OCI-LY7 (cell line): ENCODE measurements at regions not wholly inside any gene's neighbourhood (a gene's known extent, or its start where the extent isn't known, plus 50 kb on each side); places are given as distances from the start of the nearest gene placed in this dataset.

ENCODE experiments used
- BruUV-seq: library from RNA; stranded (reverse); fragments of 400-500 nt; replicated peaks from 2 replicates; lab custom pipeline; 2021; lab: Mats Ljungman, UMichigan
- CTCF ChIA-PET: fragments of 300-600 bp; sonication (Branson Sonifier 250); formaldehyde crosslinking; loops from one replicate; lab custom pipeline; 2022; ENCODE audit warnings: antibody characterized with exemption; ENCODE audit not compliant: unreplicated experiment; lab: Charles Lee
- POLR2A ChIA-PET: fragments of 300-600 bp; sonication (Branson Sonifier 250); formaldehyde crosslinking; loops from one replicate; lab custom pipeline; 2022; ENCODE audit warnings: antibody characterized with exemption; lab: Charles Lee
- DNase-seq: peaks from one replicate; pipeline ENCODE4 v3.0.0-alpha.2; 2015; ENCODE audit warnings: low spot score
- H2AFZ ChIP-seq: fragments of 200-600 bp; sonication (generic), shearing (Covaris generic); 2 replicates; pipeline ENCODE4 v1.6.1; 2014; ENCODE audit warnings: mild to moderate bottlenecking, antibody characterized with exemption, low read length, moderate library complexity
- H3K27ac ChIP-seq: fragments of 200-600 bp; sonication (generic); 2 replicates; pipeline ENCODE4 v1.5.1; 2014; ENCODE audit warnings: mixed run types, low read depth, mild to moderate bottlenecking, moderate library complexity, low read length, inconsistent platforms; ENCODE audit not compliant: poor library complexity, severe bottlenecking
- H3K36me3 ChIP-seq: fragments of 200-600 bp; sonication (generic); 2 replicates; pipeline ENCODE4 v1.6.1; 2014; ENCODE audit warnings: mild to moderate bottlenecking, antibody characterized with exemption, low read length, moderate library complexity, mixed read lengths; ENCODE audit not compliant: insufficient read depth
- H3K4me1 ChIP-seq: fragments of 200-600 bp; sonication (generic); 2 replicates; pipeline ENCODE4 v1.5.1; 2014; ENCODE audit warnings: mild to moderate bottlenecking, low read length; ENCODE audit not compliant: insufficient read depth, poor library complexity, severe bottlenecking
- H3K4me2 ChIP-seq: fragments of 200-600 bp; sonication (generic); 2 replicates; pipeline ENCODE4 v1.6.1; 2014; ENCODE audit warnings: mild to moderate bottlenecking, low read length
- H3K4me3 ChIP-seq: fragments of 200-600 bp; sonication (generic); 2 replicates; pipeline ENCODE4 v1.5.1; 2014; ENCODE audit warnings: mild to moderate bottlenecking, low read depth, low read length; ENCODE audit not compliant: poor library complexity, severe bottlenecking
- H3K79me2 ChIP-seq: fragments of 200-600 bp; sonication (generic); 2 replicates; pipeline ENCODE4 v1.6.1; 2016; ENCODE audit warnings: low read depth, mild to moderate bottlenecking, low read length, moderate library complexity, mixed read lengths; ENCODE audit not compliant: insufficient read depth
- H3K9me2 ChIP-seq: fragments of 200-600 bp; sonication (generic); 2 replicates; pipeline ENCODE4 v1.6.1; 2016; ENCODE audit warnings: mild to moderate bottlenecking, low read length, mixed read lengths; ENCODE audit not compliant: insufficient read depth
- H3K9me3 ChIP-seq: fragments of 200-600 bp; sonication (generic); 2 replicates; pipeline ENCODE4 v1.6.1; 2014; ENCODE audit warnings: mild to moderate bottlenecking, mixed run types, low read length, mixed read lengths
- H4K20me1 ChIP-seq: fragments of 200-600 bp; sonication (generic); 2 replicates; pipeline ENCODE4 v1.6.1; 2014; ENCODE audit warnings: mild to moderate bottlenecking, antibody characterized with exemption, low read length, moderate library complexity, mixed read lengths; ENCODE audit not compliant: insufficient read depth
- EZH2phosphoT487 ChIP-seq: fragments of 200-600 bp; sonication (generic); IDR thresholded peaks from 2 replicates; pipeline ENCODE4 v1.6.1; 2018; ENCODE audit warnings: low read depth, borderline replicate concordance, mild to moderate bottlenecking, mixed run types, antibody characterized with exemption, low read length, moderate library complexity, mixed read lengths
- intact Hi-C: fragments of 100-400 bp; cut with micrococcal nuclease; formaldehyde crosslinking; loops from one replicate; pipeline ENCODE4 v1.10.0; 2022; ENCODE audit not compliant: unreplicated experiment
- TF ChIP-seq, protein P1 (sequence below): fragments of 200-600 bp; sonication (generic); conservative IDR thresholded peaks from 2 replicates; pipeline ENCODE4 v1.5.1; 2014; ENCODE audit warnings: mild to moderate bottlenecking, antibody characterized with exemption, low read length, moderate library complexity, mixed read lengths

DNA sequence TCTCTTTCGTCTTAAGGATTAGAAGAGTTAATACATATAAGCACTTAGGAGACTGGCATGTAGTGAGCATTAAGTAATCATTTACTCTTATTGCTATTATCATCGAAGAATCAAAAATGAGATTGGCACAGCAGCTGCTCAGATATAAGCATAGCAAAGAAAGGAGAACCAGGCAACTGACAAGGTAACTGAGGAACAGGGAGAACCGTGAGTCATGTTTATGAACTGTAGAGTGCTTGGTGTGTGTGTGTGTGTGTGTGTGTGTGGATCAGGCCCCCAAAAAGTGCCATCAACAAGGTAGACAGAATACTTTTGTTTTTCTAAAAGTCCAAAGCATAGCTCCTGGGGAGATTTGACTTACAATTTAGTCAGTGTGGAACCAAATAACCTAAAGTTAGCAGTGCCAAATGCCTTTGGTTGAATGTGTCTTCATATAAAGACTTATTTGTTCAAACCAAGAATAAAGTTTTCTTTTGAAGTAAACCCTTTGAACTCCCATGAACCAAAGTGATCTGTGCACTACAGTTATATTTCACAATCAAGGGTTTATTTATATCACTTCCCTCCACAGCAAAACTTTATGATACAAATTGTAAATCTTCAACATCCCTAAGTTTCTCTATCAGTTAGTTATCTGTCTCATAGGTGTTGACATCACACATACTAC, 660.6 kb downstream of the NYAP2 start:
- BruUV-seq, result no TSS peak
- H3K27ac ChIP-seq, result no peak overlapping the region
- POLR2A ChIA-PET, result interaction anchor here (0.7 kb wide), 1 partner anchor 404 kb away, joined by 4 read pairs; no protein-coding TSS in a partner anchor
- H4K20me1 ChIP-seq, result no peaks in the 10 kb centered on the region
- H3K79me2 ChIP-seq, result no peaks in the 10 kb centered on the region
- no peak overlapping the region for H2AFZ ChIP-seq
- H3K4me1 ChIP-seq, result no peaks in the 10 kb centered on the region
- CTCF ChIA-PET, result no interaction called here
- H3K9me3 ChIP-seq, result no peaks in the 10 kb centered on the region
- H3K4me3 ChIP-seq, result no peak overlapping the region
- TF ChIP-seq, protein P1, sequence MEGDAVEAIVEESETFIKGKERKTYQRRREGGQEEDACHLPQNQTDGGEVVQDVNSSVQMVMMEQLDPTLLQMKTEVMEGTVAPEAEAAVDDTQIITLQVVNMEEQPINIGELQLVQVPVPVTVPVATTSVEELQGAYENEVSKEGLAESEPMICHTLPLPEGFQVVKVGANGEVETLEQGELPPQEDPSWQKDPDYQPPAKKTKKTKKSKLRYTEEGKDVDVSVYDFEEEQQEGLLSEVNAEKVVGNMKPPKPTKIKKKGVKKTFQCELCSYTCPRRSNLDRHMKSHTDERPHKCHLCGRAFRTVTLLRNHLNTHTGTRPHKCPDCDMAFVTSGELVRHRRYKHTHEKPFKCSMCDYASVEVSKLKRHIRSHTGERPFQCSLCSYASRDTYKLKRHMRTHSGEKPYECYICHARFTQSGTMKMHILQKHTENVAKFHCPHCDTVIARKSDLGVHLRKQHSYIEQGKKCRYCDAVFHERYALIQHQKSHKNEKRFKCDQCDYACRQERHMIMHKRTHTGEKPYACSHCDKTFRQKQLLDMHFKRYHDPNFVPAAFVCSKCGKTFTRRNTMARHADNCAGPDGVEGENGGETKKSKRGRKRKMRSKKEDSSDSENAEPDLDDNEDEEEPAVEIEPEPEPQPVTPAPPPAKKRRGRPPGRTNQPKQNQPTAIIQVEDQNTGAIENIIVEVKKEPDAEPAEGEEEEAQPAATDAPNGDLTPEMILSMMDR, result no peak
- TF ChIP-seq EZH2phosphoT487, result no peak
- no peaks in the 10 kb centered on the region for H3K36me3 ChIP-seq
- DNase-seq, result no peak
- no peak overlapping the region for H3K4me2 ChIP-seq
- no peaks in the 10 kb centered on the region; the same call in 1 of the 2 replicates for H3K9me2 ChIP-seq
- intact Hi-C loops, result no loop called here

DNA sequence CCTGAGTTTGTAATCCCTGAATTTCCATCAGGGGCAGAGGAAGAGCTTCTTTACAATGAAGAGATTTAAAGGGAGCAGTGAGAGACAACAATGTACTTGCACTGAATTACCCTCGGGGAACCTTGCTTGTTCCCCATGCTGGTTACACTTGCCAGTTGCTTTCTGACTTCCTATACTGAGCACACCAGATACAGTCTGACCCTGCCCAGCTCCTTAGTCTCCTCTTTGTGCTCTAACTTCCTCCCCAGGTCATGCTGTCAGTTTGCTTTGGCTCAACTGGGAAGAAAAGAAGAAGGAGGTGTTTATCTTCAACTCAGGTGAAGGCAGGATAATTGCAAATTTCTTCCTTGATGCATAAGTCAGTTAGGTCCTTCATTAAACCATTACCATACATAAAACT, 658.4 kb downstream of the NYAP2 start:
- Histone ChIP-seq H3K4me1 (no peaks in the 10 kb centered on the region), H3K9me2 (no peaks in the 10 kb centered on the region; the same call in 1 of the 2 replicates), H3K4me2 (no peak overlapping the region), H2AFZ (no peak overlapping the region), H3K79me2 (no peaks in the 10 kb centered on the region), H3K9me3 (no peaks in the 10 kb centered on the region), H4K20me1 (no peaks in the 10 kb centered on the region), H3K27ac (no peak overlapping the region), H3K36me3 (no peaks in the 10 kb centered on the region), H3K4me3 (no peak overlapping the region)
- intact Hi-C loops, result no loop called here
- TF ChIP-seq EZH2phosphoT487, result no peak
- TF ChIP-seq, protein P1, result no peak
- DNase-seq, result no peak
- BruUV-seq, result no TSS peak
- ChIA-PET CTCF (no interaction called here), POLR2A (interaction anchor here (0.8 to 1.8 kb wide), 4 partner anchors 10 to 172 kb away, joined by 3 to 4 read pairs (median 3); no protein-coding TSS in a partner anchor)

DNA sequence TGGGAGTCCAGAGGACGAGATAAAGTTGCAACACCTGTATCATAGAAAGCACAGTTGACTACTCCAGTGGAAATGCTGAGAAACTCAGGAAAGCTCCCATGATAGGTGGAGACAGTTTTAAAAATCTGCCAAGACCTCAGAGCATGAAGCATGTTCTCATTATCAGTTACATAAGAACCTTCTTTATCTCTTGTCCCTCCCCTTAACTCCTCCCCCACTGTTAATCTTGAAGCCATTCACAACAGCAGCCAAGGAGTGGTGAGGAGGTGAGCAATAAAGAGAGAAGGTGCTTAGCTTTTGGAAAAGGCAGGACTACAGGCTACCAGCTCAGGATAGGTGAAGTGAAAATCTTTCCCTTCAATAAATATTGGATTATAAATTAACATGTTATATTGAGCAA, 657.9 kb downstream of the NYAP2 start:
- Histone ChIP-seq H3K79me2 (no peaks in the 10 kb centered on the region), H3K9me2 (no peaks in the 10 kb centered on the region; the same call in 1 of the 2 replicates), H3K4me3 (no peak overlapping the region), H4K20me1 (no peaks in the 10 kb centered on the region), H3K27ac (no peak overlapping the region), H3K9me3 (no peaks in the 10 kb centered on the region), H3K4me1 (no peaks in the 10 kb centered on the region), H3K36me3 (no peaks in the 10 kb centered on the region), H2AFZ (no peak overlapping the region), H3K4me2 (no peak overlapping the region)
- CTCF ChIA-PET, result no interaction called here
- TF ChIP-seq, protein P1, result no peak
- no peak for TF ChIP-seq EZH2phosphoT487
- DNase-seq, result no peak
- intact Hi-C loops, result no loop called here
- BruUV-seq, result no TSS peak
- POLR2A ChIA-PET, result interaction anchor here (0.8 to 1.8 kb wide), 5 partner anchors 10 to 171 kb away, joined by 3 to 4 read pairs (median 3); no protein-coding TSS in a partner anchor
